H7 (cell line): ENCODE measurements at regions not wholly inside any gene's neighbourhood (a gene's known extent, or its start where the extent isn't known, plus 50 kb on each side); places are given as distances from the start of the nearest gene placed in this dataset.
"Not testable (repeated sequence)": the region's sequence is repeated elsewhere in the genome, so short reads cannot be mapped to it uniquely, and the experiment has no call there.

Experiments
- DNase-seq: peaks from one replicate; pipeline ENCODE4 v3.0.0; 2012
- H3K27me3 ChIP-seq: 2 replicates; pipeline ENCODE4 v1.6.0; 2011; ENCODE audit warnings: mild to moderate bottlenecking, low read length; ENCODE audit not compliant: control insufficient read depth, insufficient read depth
- H3K36me3 ChIP-seq: replicated peaks from 2 replicates; pipeline ENCODE4 v1.5.1; 2011; ENCODE audit warnings: low read length; ENCODE audit not compliant: control insufficient read depth, insufficient read depth
- H3K4me3 ChIP-seq: 2 replicates; pipeline ENCODE4 v1.5.1; 2011; ENCODE audit warnings: low read depth, mild to moderate bottlenecking, control low read depth, low read length, moderate library complexity; ENCODE audit not compliant: insufficient read depth

- Histone ChIP-seq H3K27me3 (no peaks in the 10 kb centered on the region; the same call in 1 of the 2 replicates), H3K4me3 (no peak overlapping the region), H3K36me3 (no peaks in the 10 kb centered on the region)
- DNase-seq = no peak
Observed at GRCh38 chr11:86861810-86862209, 61.5 kb downstream of the PRSS23 start.

GRCh38 chr11:86863476-86863875, 63.1 kb downstream of the PRSS23 start:
- Histone ChIP-seq H3K36me3 (no peaks in the 10 kb centered on the region), H3K27me3 (no peaks in the 10 kb centered on the region; the same call in 1 of the 2 replicates), H3K4me3 (no peak overlapping the region)
- DNase-seq = no peak

- no peak for DNase-seq
- H3K4me3 ChIP-seq = no peak overlapping the region
- no peaks in the 10 kb centered on the region; the same call in 1 of the 2 replicates for H3K27me3 ChIP-seq
- no peaks in the 10 kb centered on the region for H3K36me3 ChIP-seq
Observed at GRCh38 chr11:86865436-86865835, 65.1 kb downstream of the PRSS23 start.

GRCh38 chr11:86869531-86869930, 69.2 kb downstream of the PRSS23 start:
- Histone ChIP-seq H3K36me3 (no peaks in the 10 kb centered on the region), H3K4me3 (no peak overlapping the region), H3K27me3 (no peaks in the 10 kb centered on the region)
- no peak for DNase-seq

GRCh38 chr11:86869966-86870570, 69.7 kb downstream of the PRSS23 start:
- H3K27me3 ChIP-seq = no peaks in the 10 kb centered on the region
- H3K4me3 ChIP-seq = no peak overlapping the region
- DNase-seq = peak; percentile 67
- no peaks in the 10 kb centered on the region for H3K36me3 ChIP-seq

- Histone ChIP-seq H3K27me3 (no peaks in the 10 kb centered on the region), H3K4me3 (no peak overlapping the region), H3K36me3 (no peaks in the 10 kb centered on the region)
- no peak for DNase-seq
Observed at GRCh38 chr11:86873573-86874083, 73.3 kb downstream of the PRSS23 start.

GRCh38 chr11:86874304-86875056, 74.1 kb downstream of the PRSS23 start:
- DNase-seq = no peak
- H3K4me3 ChIP-seq = no peak overlapping the region
- no peaks in the 10 kb centered on the region for H3K27me3 ChIP-seq
- no peaks in the 10 kb centered on the region for H3K36me3 ChIP-seq

GRCh38 chr11:86876716-86877234, 76.4 kb downstream of the PRSS23 start:
- DNase-seq = peak; percentile 8
- Histone ChIP-seq H3K4me3 (no peak overlapping the region), H3K36me3 (no peaks in the 10 kb centered on the region), H3K27me3 (no peaks in the 10 kb centered on the region)

- Histone ChIP-seq H3K4me3 (no peak overlapping the region), H3K36me3 (no peaks in the 10 kb centered on the region), H3K27me3 (no peaks in the 10 kb centered on the region)
- DNase-seq = no peak
Observed at GRCh38 chr11:86877503-86877902, 77.2 kb downstream of the PRSS23 start.

GRCh38 chr11:86879241-86879640, 76.0 kb downstream of the FZD4 start:
- not testable (repeated sequence) for H3K36me3 ChIP-seq, H3K27me3 ChIP-seq, DNase-seq, H3K4me3 ChIP-seq

GRCh38 chr11:86885311-86885710, 69.9 kb downstream of the FZD4 start:
- no peak overlapping the region for H3K4me3 ChIP-seq
- H3K36me3 ChIP-seq = no peaks in the 10 kb centered on the region
- DNase-seq = no peak
- no peaks in the 10 kb centered on the region for H3K27me3 ChIP-seq

GRCh38 chr11:86888164-86889000, 66.8 kb downstream of the FZD4 start:
- DNase-seq = no peak
- H3K4me3 ChIP-seq = no peak overlapping the region
- no peaks in the 10 kb centered on the region for H3K27me3 ChIP-seq
- H3K36me3 ChIP-seq = no peaks in the 10 kb centered on the region

GRCh38 chr11:86889001-86889341, 66.2 kb downstream of the FZD4 start:
- H3K36me3 ChIP-seq = no peaks in the 10 kb centered on the region
- H3K4me3 ChIP-seq = no peak overlapping the region
- DNase-seq = no peak
- no peaks in the 10 kb centered on the region for H3K27me3 ChIP-seq

- Histone ChIP-seq H3K4me3 (no peak overlapping the region), H3K36me3 (no peaks in the 10 kb centered on the region), H3K27me3 (no peaks in the 10 kb centered on the region)
- DNase-seq = no peak
Observed at GRCh38 chr11:86891036-86891435, 64.2 kb downstream of the FZD4 start.
